ENCODE measurements at regions not wholly inside any gene's neighbourhood (a gene's known extent, or its start where the extent isn't known, plus 50 kb on each side); places are given as distances from the start of the nearest gene placed in this dataset.

- TF ChIP-seq CTCF (IDR thresholded peaks at IDR 0.05) (no peak), POLR2A (IDR thresholded peaks at IDR 0.05) (no peak)
These were observed 211.5 kb downstream of the TTLL7 start for GRCh38 chr1:83787246-83787998.

Data from right lobe of liver (tissue), 4 donors.